Stimulated activated CD8-positive, alpha-beta memory T cell treated with anti-CD3 and anti-CD28 coated beads, Interleukin-12 subunit alpha, Interleukin-12 subunit beta, amount 100 ng/mL, for 4 hours (primary cell): ENCODE measurements at regions not wholly inside any gene's neighbourhood (a gene's known extent, or its start where the extent isn't known, plus 50 kb on each side); places are given as distances from the start of the nearest gene placed in this dataset.
"Not testable (repeated sequence)": the region's sequence is repeated elsewhere in the genome, so short reads cannot be mapped to it uniquely, and the experiment has no call there.

Experiments used
- DNase-seq: peaks from one replicate; pipeline ENCODE4 v3.0.0-alpha.2; 2020; ENCODE audit warnings: low read depth

GRCh38 chr17:77619851-77620250 lies 338.7 kb upstream of the TNRC6C start:
- no peak for DNase-seq

GRCh38 chr17:77620282-77620681 lies 338.2 kb upstream of the TNRC6C start:
- no peak for DNase-seq

GRCh38 chr17:77622084-77622483 lies 336.4 kb upstream of the TNRC6C start:
- not testable (repeated sequence) for DNase-seq

- no peak for DNase-seq
These were observed 335.9 kb upstream of the TNRC6C start for GRCh38 chr17:77622647-77623046.

GRCh38 chr17:77623321-77623720 lies 335.2 kb upstream of the TNRC6C start:
- not testable (repeated sequence) for DNase-seq

- no peak for DNase-seq
These were observed 330.5 kb upstream of the TNRC6C start for GRCh38 chr17:77628035-77628434.

GRCh38 chr17:77629284-77629683 lies 329.2 kb upstream of the TNRC6C start:
- DNase-seq, result not testable (repeated sequence)

- no peak for DNase-seq
These were observed 327.2 kb upstream of the TNRC6C start for GRCh38 chr17:77631307-77631706.

- DNase-seq, result no peak
These were observed 325.9 kb upstream of the TNRC6C start for GRCh38 chr17:77632619-77633018.

- DNase-seq, result no peak
These were observed 323.8 kb upstream of the TNRC6C start for GRCh38 chr17:77634710-77635109.

GRCh38 chr17:77635176-77635575 lies 323.3 kb upstream of the TNRC6C start:
- DNase-seq, result no peak

GRCh38 chr17:77635785-77636184 lies 322.7 kb upstream of the TNRC6C start:
- DNase-seq, result not testable (repeated sequence)

- no peak for DNase-seq
These were observed 321.4 kb upstream of the TNRC6C start for GRCh38 chr17:77636835-77637817.

GRCh38 chr17:77637818-77638575 lies 320.5 kb upstream of the TNRC6C start:
- DNase-seq, result no peak

- no peak for DNase-seq
These were observed 318.3 kb upstream of the TNRC6C start for GRCh38 chr17:77640252-77640651.

- no peak for DNase-seq
These were observed 317.4 kb upstream of the TNRC6C start for GRCh38 chr17:77640916-77641605.

- DNase-seq, result no peak
These were observed 316.8 kb upstream of the TNRC6C start for GRCh38 chr17:77641718-77642117.

GRCh38 chr17:77644181-77645071 lies 314.1 kb upstream of the TNRC6C start:
- DNase-seq, result no peak

- DNase-seq, result peak; percentile 19
These were observed 313.1 kb upstream of the TNRC6C start for GRCh38 chr17:77645072-77646045.

- no peak for DNase-seq
These were observed 312.5 kb upstream of the TNRC6C start for GRCh38 chr17:77646046-77646430.
